Activated CD4-positive, alpha-beta T cell treated with anti-CD3 and anti-CD28 coated beads, Interleukin-2, amount 10 ng/mL, durations not matched to agents 24 days and 14 days (primary cell): ENCODE measurements at regions not wholly inside any gene's neighbourhood (a gene's known extent, or its start where the extent isn't known, plus 50 kb on each side); places are given as distances from the start of the nearest gene placed in this dataset.

Experiments
- DNase-seq: peaks from one replicate; pipeline ENCODE4 v3.0.0; 2022
- H3K27ac Mint-ChIP-seq: one replicate; pipeline ENCODE4 v1.8.0; 2022; ENCODE audit warnings: mild to moderate bottlenecking, mixed read lengths
- H3K27me3 Mint-ChIP-seq: one replicate; pipeline ENCODE4 v1.8.0; 2022; ENCODE audit warnings: mixed read lengths
- H3K36me3 Mint-ChIP-seq: one replicate; pipeline ENCODE4 v1.8.0; 2022; ENCODE audit warnings: low read depth, mild to moderate bottlenecking, mixed read lengths
- H3K4me1 Mint-ChIP-seq: one replicate; pipeline ENCODE4 v1.8.0; 2021; ENCODE audit warnings: mixed read lengths
- H3K4me3 Mint-ChIP-seq: one replicate; pipeline ENCODE4 v1.8.0; 2022; ENCODE audit warnings: mild to moderate bottlenecking, moderate library complexity, mixed read lengths
- H3K9me3 Mint-ChIP-seq: one replicate; pipeline ENCODE4 v1.8.0; 2021; ENCODE audit warnings: mixed read lengths
- intact Hi-C: fragments of 100-400 bp; cut with micrococcal nuclease; formaldehyde crosslinking; loops from one replicate; pipeline ENCODE4 v1.15.1; 2023

- no peak overlapping the region for H3K27ac Mint-ChIP-seq
- intact Hi-C loops = no loop called here
- H3K36me3 Mint-ChIP-seq = no peaks in the 10 kb centered on the region
- H3K27me3 Mint-ChIP-seq = peaks cover 3% of the 10 kb centered on the region
- no peaks in the 10 kb centered on the region for H3K4me1 Mint-ChIP-seq
- H3K4me3 Mint-ChIP-seq = no peak overlapping the region
- no peak for DNase-seq
- no peaks in the 10 kb centered on the region for H3K9me3 Mint-ChIP-seq
These were observed 235.7 kb upstream of the TMEM72 start for GRCh38 chr10:44675387-44675874.

- no peaks in the 10 kb centered on the region for H3K36me3 Mint-ChIP-seq
- no peak for DNase-seq
- H3K9me3 Mint-ChIP-seq = no peaks in the 10 kb centered on the region
- no peak overlapping the region for H3K27ac Mint-ChIP-seq
- no peaks in the 10 kb centered on the region for H3K4me1 Mint-ChIP-seq
- no peak overlapping the region for H3K4me3 Mint-ChIP-seq
- H3K27me3 Mint-ChIP-seq = peaks cover 3% of the 10 kb centered on the region
- intact Hi-C loops = no loop called here
These were observed 230.4 kb upstream of the TMEM72 start for GRCh38 chr10:44680764-44681163.

- H3K4me1 Mint-ChIP-seq = no peaks in the 10 kb centered on the region
- no peaks in the 10 kb centered on the region for H3K27me3 Mint-ChIP-seq
- no peak for DNase-seq
- H3K4me3 Mint-ChIP-seq = no peak overlapping the region
- H3K36me3 Mint-ChIP-seq = no peaks in the 10 kb centered on the region
- intact Hi-C loops = no loop called here
- H3K9me3 Mint-ChIP-seq = no peaks in the 10 kb centered on the region
- H3K27ac Mint-ChIP-seq = no peak overlapping the region
These were observed 228.6 kb upstream of the TMEM72 start for GRCh38 chr10:44682507-44682906.

- H3K9me3 Mint-ChIP-seq = no peaks in the 10 kb centered on the region
- H3K36me3 Mint-ChIP-seq = no peaks in the 10 kb centered on the region
These were observed 226.5 kb upstream of the TMEM72 start for GRCh38 chr10:44684661-44685060.

GRCh38 chr10:44685220-44685619 lies 225.9 kb upstream of the TMEM72 start:
- Mint-ChIP-seq H3K4me3 (no peak overlapping the region), H3K36me3 (no peaks in the 10 kb centered on the region), H3K4me1 (no peaks in the 10 kb centered on the region), H3K27me3 (no peaks in the 10 kb centered on the region), H3K27ac (no peak overlapping the region), H3K9me3 (no peaks in the 10 kb centered on the region)
- DNase-seq = no peak
- intact Hi-C loops = no loop called here

More at GRCh38 chr10:44684661-44685060, 226.5 kb upstream of the TMEM72 start:
- Mint-ChIP-seq H3K27ac (no peak overlapping the region), H3K4me1 (no peaks in the 10 kb centered on the region), H3K4me3 (no peak overlapping the region), H3K27me3 (no peaks in the 10 kb centered on the region)
- no peak for DNase-seq
- intact Hi-C loops = no loop called here

- no peak overlapping the region for H3K27ac Mint-ChIP-seq
- no peaks in the 10 kb centered on the region for H3K27me3 Mint-ChIP-seq
- no peaks in the 10 kb centered on the region for H3K9me3 Mint-ChIP-seq
- H3K4me1 Mint-ChIP-seq = no peaks in the 10 kb centered on the region
- H3K36me3 Mint-ChIP-seq = no peaks in the 10 kb centered on the region
- H3K4me3 Mint-ChIP-seq = no peak overlapping the region
- DNase-seq = no peak
- intact Hi-C loops = no loop called here
These were observed 225.4 kb upstream of the TMEM72 start for GRCh38 chr10:44685747-44686146.

GRCh38 chr10:44689368-44689767 lies 221.8 kb upstream of the TMEM72 start:
- peak; percentile 43 for DNase-seq
- H3K27ac Mint-ChIP-seq = no peak overlapping the region
- intact Hi-C loops = no loop called here
- no peak overlapping the region for H3K4me3 Mint-ChIP-seq
- H3K9me3 Mint-ChIP-seq = no peaks in the 10 kb centered on the region
- no peaks in the 10 kb centered on the region for H3K36me3 Mint-ChIP-seq
- H3K4me1 Mint-ChIP-seq = no peaks in the 10 kb centered on the region
- no peaks in the 10 kb centered on the region for H3K27me3 Mint-ChIP-seq

GRCh38 chr10:44696496-44696895 lies 214.6 kb upstream of the TMEM72 start:
- H3K27ac Mint-ChIP-seq = no peak overlapping the region
- H3K4me3 Mint-ChIP-seq = no peak overlapping the region
- no peaks in the 10 kb centered on the region for H3K4me1 Mint-ChIP-seq
- DNase-seq = no peak
- no peaks in the 10 kb centered on the region for H3K36me3 Mint-ChIP-seq
- no peaks in the 10 kb centered on the region for H3K9me3 Mint-ChIP-seq
- intact Hi-C loops = no loop called here
- no peaks in the 10 kb centered on the region for H3K27me3 Mint-ChIP-seq

- DNase-seq = no peak
- H3K9me3 Mint-ChIP-seq = no peaks in the 10 kb centered on the region
- H3K27me3 Mint-ChIP-seq = no peaks in the 10 kb centered on the region
- H3K4me3 Mint-ChIP-seq = no peak overlapping the region
- no peaks in the 10 kb centered on the region for H3K36me3 Mint-ChIP-seq
- no peaks in the 10 kb centered on the region for H3K4me1 Mint-ChIP-seq
- intact Hi-C loops = no loop called here
- no peak overlapping the region for H3K27ac Mint-ChIP-seq
These were observed 214.0 kb upstream of the TMEM72 start for GRCh38 chr10:44697116-44697515.

- Mint-ChIP-seq H3K27me3 (no peaks in the 10 kb centered on the region), H3K36me3 (no peaks in the 10 kb centered on the region), H3K9me3 (peaks cover 10% of the 10 kb centered on the region), H3K27ac (no peak overlapping the region), H3K4me3 (no peak overlapping the region), H3K4me1 (no peaks in the 10 kb centered on the region)
- intact Hi-C loops = no loop called here
- no peak for DNase-seq
These were observed 208.6 kb upstream of the TMEM72 start for GRCh38 chr10:44702531-44702930.

- DNase-seq = no peak
- Mint-ChIP-seq H3K27ac (no peak overlapping the region), H3K36me3 (no peaks in the 10 kb centered on the region), H3K4me1 (no peaks in the 10 kb centered on the region), H3K4me3 (no peak overlapping the region), H3K9me3 (peaks cover 10% of the 10 kb centered on the region), H3K27me3 (no peaks in the 10 kb centered on the region)
- intact Hi-C loops = no loop called here
These were observed 207.6 kb upstream of the TMEM72 start for GRCh38 chr10:44703241-44704155.

GRCh38 chr10:44704616-44705015 lies 206.5 kb upstream of the TMEM72 start:
- peaks cover 10% of the 10 kb centered on the region for H3K9me3 Mint-ChIP-seq
- no peak overlapping the region for H3K27ac Mint-ChIP-seq
- no peak overlapping the region for H3K4me3 Mint-ChIP-seq
- H3K4me1 Mint-ChIP-seq = no peaks in the 10 kb centered on the region
- no peaks in the 10 kb centered on the region for H3K27me3 Mint-ChIP-seq
- no peaks in the 10 kb centered on the region for H3K36me3 Mint-ChIP-seq
- DNase-seq = no peak
- intact Hi-C loops = no loop called here

GRCh38 chr10:44706745-44707144 lies 204.4 kb upstream of the TMEM72 start:
- Mint-ChIP-seq H3K9me3 (peaks cover 10% of the 10 kb centered on the region), H3K27me3 (no peaks in the 10 kb centered on the region), H3K4me1 (no peaks in the 10 kb centered on the region), H3K27ac (no peak overlapping the region), H3K4me3 (no peak overlapping the region), H3K36me3 (no peaks in the 10 kb centered on the region)
- DNase-seq = no peak
- intact Hi-C loops = no loop called here

GRCh38 chr10:44713307-44713706 lies 197.8 kb upstream of the TMEM72 start:
- intact Hi-C loops = no loop called here
- Mint-ChIP-seq H3K4me1 (no peaks in the 10 kb centered on the region), H3K36me3 (no peaks in the 10 kb centered on the region), H3K27me3 (no peaks in the 10 kb centered on the region), H3K4me3 (no peak overlapping the region), H3K27ac (no peak overlapping the region), H3K9me3 (no peaks in the 10 kb centered on the region)
- no peak for DNase-seq

- H3K27ac Mint-ChIP-seq = no peak overlapping the region
- no peak overlapping the region for H3K4me3 Mint-ChIP-seq
- no peaks in the 10 kb centered on the region for H3K4me1 Mint-ChIP-seq
- no peak for DNase-seq
- H3K36me3 Mint-ChIP-seq = no peaks in the 10 kb centered on the region
- H3K27me3 Mint-ChIP-seq = no peaks in the 10 kb centered on the region
- intact Hi-C loops = no loop called here
- H3K9me3 Mint-ChIP-seq = no peaks in the 10 kb centered on the region
These were observed 196.7 kb upstream of the TMEM72 start for GRCh38 chr10:44714451-44714850.
